ENCODE measurements at regions not wholly inside any gene's neighbourhood (a gene's known extent, or its start where the extent isn't known, plus 50 kb on each side); places are given as distances from the start of the nearest gene placed in this dataset.

DNA sequence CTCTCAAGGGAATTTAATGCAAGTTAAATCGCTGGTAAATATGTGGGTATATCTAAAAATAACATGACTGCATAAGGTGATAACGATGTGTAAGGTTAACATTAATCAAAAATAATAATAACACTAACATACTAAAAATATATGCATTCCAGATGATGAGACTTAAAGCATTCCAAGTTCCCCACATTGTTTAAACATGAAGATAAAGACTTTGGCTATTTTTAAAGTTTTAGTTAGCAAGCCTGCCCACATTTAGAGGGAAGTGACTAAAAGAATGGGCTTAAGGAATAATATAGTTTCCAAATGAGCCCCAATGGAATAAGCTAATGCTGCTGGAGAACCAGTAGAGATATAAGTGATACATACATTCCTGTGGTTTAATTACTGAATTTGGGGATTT is 941.3 kb downstream of the TBC1D32 start:
- no peak for ATAC-seq
- H3K9me3 ChIP-seq = peaks cover 0 to 5% (median 0%) of the 10 kb centered on the region in 12 donors
- no peak overlapping the region for H3K4me3 ChIP-seq
- DNase-seq = no peak
- H3K36me3 ChIP-seq = no peaks in the 10 kb centered on the region
- no peak overlapping the region for H3K27ac ChIP-seq
- H3K27me3 ChIP-seq = no peaks in the 10 kb centered on the region
- intact Hi-C loops (cut with DNase I) = no loop called here
- no peaks in the 10 kb centered on the region for H3K4me1 ChIP-seq
- TF ChIP-seq, protein P1, sequence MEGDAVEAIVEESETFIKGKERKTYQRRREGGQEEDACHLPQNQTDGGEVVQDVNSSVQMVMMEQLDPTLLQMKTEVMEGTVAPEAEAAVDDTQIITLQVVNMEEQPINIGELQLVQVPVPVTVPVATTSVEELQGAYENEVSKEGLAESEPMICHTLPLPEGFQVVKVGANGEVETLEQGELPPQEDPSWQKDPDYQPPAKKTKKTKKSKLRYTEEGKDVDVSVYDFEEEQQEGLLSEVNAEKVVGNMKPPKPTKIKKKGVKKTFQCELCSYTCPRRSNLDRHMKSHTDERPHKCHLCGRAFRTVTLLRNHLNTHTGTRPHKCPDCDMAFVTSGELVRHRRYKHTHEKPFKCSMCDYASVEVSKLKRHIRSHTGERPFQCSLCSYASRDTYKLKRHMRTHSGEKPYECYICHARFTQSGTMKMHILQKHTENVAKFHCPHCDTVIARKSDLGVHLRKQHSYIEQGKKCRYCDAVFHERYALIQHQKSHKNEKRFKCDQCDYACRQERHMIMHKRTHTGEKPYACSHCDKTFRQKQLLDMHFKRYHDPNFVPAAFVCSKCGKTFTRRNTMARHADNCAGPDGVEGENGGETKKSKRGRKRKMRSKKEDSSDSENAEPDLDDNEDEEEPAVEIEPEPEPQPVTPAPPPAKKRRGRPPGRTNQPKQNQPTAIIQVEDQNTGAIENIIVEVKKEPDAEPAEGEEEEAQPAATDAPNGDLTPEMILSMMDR (IDR thresholded peaks at IDR 0.05) = no peak
- no peak for TF ChIP-seq POLR2A (IDR thresholded peaks at IDR 0.05)
- WGBS, 4 donors = 25 to 44% (median 33%) methylated on average over 2 of the region's 2 CpGs

DNA sequence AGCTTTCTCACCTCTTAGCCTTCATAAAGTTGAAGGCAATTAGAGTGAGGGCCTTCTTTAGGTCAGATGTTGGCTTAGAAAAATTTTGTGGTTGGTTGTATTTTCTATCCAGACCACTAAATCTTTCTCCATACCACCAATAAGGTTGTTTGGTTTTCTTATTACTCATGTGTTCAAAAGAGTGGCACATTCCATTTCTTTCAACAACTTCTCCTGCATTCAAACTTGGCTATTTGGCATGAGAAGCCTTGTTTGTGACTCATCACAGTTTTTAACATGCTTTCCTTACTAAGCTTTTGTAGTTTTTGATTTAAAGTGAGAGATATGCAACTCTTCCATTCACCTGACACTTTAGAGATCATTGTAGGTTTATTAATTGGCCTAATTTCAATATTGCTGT is 949.6 kb downstream of the TBC1D32 start:
- no peak overlapping the region for H3K4me3 ChIP-seq
- H3K27me3 ChIP-seq = no peaks in the 10 kb centered on the region
- no peaks in the 10 kb centered on the region for H3K36me3 ChIP-seq
- no peak for ATAC-seq
- H3K27ac ChIP-seq = no peak overlapping the region
- H3K4me1 ChIP-seq = no peaks in the 10 kb centered on the region
- intact Hi-C loops (cut with DNase I) = no loop called here
- no peaks in the 10 kb centered on the region for H3K9me3 ChIP-seq
- TF ChIP-seq, protein P1 (IDR thresholded peaks at IDR 0.05) = no peak
- no peak for TF ChIP-seq POLR2A (IDR thresholded peaks at IDR 0.05)
- no peak for DNase-seq

DNA sequence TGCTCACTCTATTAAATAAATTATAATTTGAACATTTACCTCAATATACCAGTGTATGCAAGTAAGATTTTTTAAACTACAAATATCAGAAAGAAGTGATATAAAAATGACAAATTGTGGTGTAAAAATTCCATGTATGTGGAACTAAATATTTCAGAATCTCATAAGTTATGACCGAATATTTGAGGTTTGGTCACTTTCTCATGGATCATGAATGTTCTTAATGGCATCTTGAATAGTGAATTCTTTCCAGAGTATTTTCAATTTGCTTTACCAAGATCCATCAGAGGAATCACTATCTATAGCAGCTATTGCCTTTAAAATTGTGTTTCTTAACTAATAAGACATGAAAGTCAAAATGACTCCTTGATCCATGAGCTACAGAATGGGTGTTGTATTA is 950.6 kb downstream of the TBC1D32 start:
- no peaks in the 10 kb centered on the region for H3K9me3 ChIP-seq
- intact Hi-C loops (cut with DNase I) = no loop called here
- H3K4me3 ChIP-seq = no peak overlapping the region
- DNase-seq = no peak
- TF ChIP-seq POLR2A (IDR thresholded peaks at IDR 0.05) = no peak
- TF ChIP-seq, protein P1 (IDR thresholded peaks at IDR 0.05) = no peak
- no peaks in the 10 kb centered on the region for H3K4me1 ChIP-seq
- no peaks in the 10 kb centered on the region for H3K36me3 ChIP-seq
- no peak for ATAC-seq
- no peak overlapping the region for H3K27ac ChIP-seq
- no peaks in the 10 kb centered on the region for H3K27me3 ChIP-seq
- 82 to 93% (median 88%) methylated on average over 1 of the region's 1 CpG for WGBS, 4 donors

DNA sequence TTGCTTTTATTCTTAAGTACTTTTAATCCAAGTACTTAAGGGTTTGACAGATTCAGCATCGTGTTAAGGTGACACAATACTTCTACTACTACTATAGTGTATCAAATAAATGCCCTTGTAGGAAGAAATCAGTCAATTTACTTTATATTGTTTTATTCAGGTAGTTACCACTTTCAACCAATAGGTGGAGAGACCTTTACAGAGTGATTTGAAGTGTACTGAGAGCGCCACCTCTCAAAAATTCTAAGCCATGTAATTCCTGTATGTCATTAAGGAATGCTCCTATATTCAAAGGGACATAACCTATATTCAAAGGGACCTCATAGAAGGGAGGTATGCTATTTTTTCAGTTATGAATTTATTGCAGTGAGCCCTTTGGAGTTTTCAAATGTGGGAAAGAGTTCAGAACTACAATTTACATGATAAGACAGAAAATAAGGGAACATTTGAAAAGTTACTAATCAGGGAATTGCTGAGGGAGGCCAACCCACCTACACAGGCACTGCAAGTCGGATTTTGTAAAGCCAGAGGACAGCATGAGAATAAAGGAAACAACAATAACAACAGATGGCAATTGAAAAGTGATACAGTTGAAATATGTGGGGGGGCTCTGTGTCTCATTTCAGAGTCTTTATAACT is 955.6 kb downstream of the TBC1D32 start:
- ATAC-seq (no peak), DNase-seq (no peak)
- intact Hi-C loops (cut with DNase I) = no loop called here
- no peak overlapping the region for H3K27ac ChIP-seq
- H3K27me3 ChIP-seq = no peaks in the 10 kb centered on the region
- no peaks in the 10 kb centered on the region for H3K9me3 ChIP-seq
- H3K4me1 ChIP-seq = no peaks in the 10 kb centered on the region
- no peak for TF ChIP-seq POLR2A (IDR thresholded peaks at IDR 0.05)
- TF ChIP-seq, protein P1 (IDR thresholded peaks at IDR 0.05) = peak in 9 of 12 donors; percentile 11 to 53 (median 36)
- H3K4me3 ChIP-seq = no peak overlapping the region
- 37 to 46% (median 43%) methylated on average over 3 of the region's 3 CpGs for WGBS, 4 donors
- H3K36me3 ChIP-seq = no peaks in the 10 kb centered on the region

Data from heart left ventricle (tissue), 16 donors.